GM12878 (cell line): ENCODE measurements at regions not wholly inside any gene's neighbourhood (a gene's known extent, or its start where the extent isn't known, plus 50 kb on each side); places are given as distances from the start of the nearest gene placed in this dataset.

Experiments used
- ATAC-seq: fragments of 200-7000 bp; cut with Tn5 transposase; 3 replicates; pipeline ENCODE4 v1.9.1; 2020; ENCODE audit warnings: mild to moderate bottlenecking, moderate library complexity
- BruUV-seq: library from RNA; stranded (reverse); fragments of 400-500 nt; replicated peaks from 2 replicates; lab custom pipeline; 2021; lab: Mats Ljungman, UMichigan
- CTCF ChIA-PET: fragments of 300-600 bp; sonication (Branson Sonifier 250); formaldehyde crosslinking; extraction: SDS; loops from one replicate; lab custom pipeline; 2021; ENCODE audit warnings: inconsistent platforms; lab: Yijun Ruan, JAX
- POLR2A ChIA-PET: fragments of 350-600 bp; formaldehyde crosslinking; extraction: SDS; loops from one replicate; lab custom pipeline; 2021; ENCODE audit warnings: inconsistent platforms; lab: Charles Lee
- RAD21 ChIA-PET: fragments of 300-600 bp; sonication (Branson Sonifier 250); formaldehyde crosslinking; loops from one replicate; lab custom pipeline; 2023; ENCODE audit warnings: antibody characterized with exemption; ENCODE audit not compliant: unreplicated experiment; lab: Charles Lee
- SMC1A ChIA-PET: fragments of 300-600 bp; sonication (Branson Sonifier 250); formaldehyde crosslinking; loops from one replicate; lab custom pipeline; 2023; ENCODE audit not compliant: unreplicated experiment, uncharacterized antibody; lab: Charles Lee
- DNase-seq: peaks from one replicate; pipeline ENCODE4 v3.0.0-alpha.2; 2011; ENCODE audit warnings: low read depth, low spot score
- FAIRE-seq: peaks from 3 replicates; lab custom pipeline; 2011; peaks lifted over from hg19 to GRCh38; lab: Jason Lieb, UNC
- H2AFZ ChIP-seq: 2 replicates; pipeline ENCODE4 v1.6.0; 2011; ENCODE audit warnings: low read depth, low read length, control low read depth; ENCODE audit not compliant: control insufficient read depth
- H3K27ac ChIP-seq: 2 replicates; pipeline ENCODE4 v1.5.1; 2011; ENCODE audit warnings: control low read depth; ENCODE audit not compliant: control insufficient read depth, insufficient read depth
- H3K27me3 ChIP-seq, 2 experiments: replicated peaks in 1 of 2; 2 replicates each; pipeline versions ENCODE4 v1.6.0 to v1.6.1; 2011; ENCODE audit warnings: low read length in 1 of 2; ENCODE audit not compliant: control insufficient read depth in 2 of 2, insufficient read depth in 2 of 2
- H3K36me3 ChIP-seq, 2 experiments: 2 replicates each; pipeline ENCODE4 v1.5.1; 2011; ENCODE audit warnings: low read length in 1 of 2; ENCODE audit not compliant: control insufficient read depth in 2 of 2, insufficient read depth in 2 of 2
- H3K4me1 ChIP-seq: 2 replicates; pipeline ENCODE4 v1.6.1; 2011; ENCODE audit warnings: mild to moderate bottlenecking, low read length, moderate library complexity, mixed read lengths; ENCODE audit not compliant: control insufficient read depth, insufficient read depth
- H3K4me2 ChIP-seq: 2 replicates; pipeline ENCODE4 v1.6.0; 2011; ENCODE audit warnings: control low read depth; ENCODE audit not compliant: control insufficient read depth, insufficient read depth
- H3K4me3 ChIP-seq: fragments of 200-600 bp; sonication (generic); 2 replicates; pipeline ENCODE4 v1.5.1; 2016
- H3K79me2 ChIP-seq: 2 replicates; pipeline ENCODE4 v1.6.0; 2011; ENCODE audit warnings: low read length; ENCODE audit not compliant: control insufficient read depth, insufficient read depth
- H3K9ac ChIP-seq: 2 replicates; pipeline ENCODE4 v1.8.0; 2011; ENCODE audit warnings: low read length, control low read depth, mixed read lengths; ENCODE audit not compliant: control insufficient read depth, insufficient read depth
- H3K9me3 ChIP-seq: replicated peaks from 3 replicates; pipeline ENCODE4 v1.5.1; 2011; ENCODE audit warnings: mild to moderate bottlenecking, low read length; ENCODE audit not compliant: control insufficient read depth, insufficient read depth
- H4K20me1 ChIP-seq: 2 replicates; pipeline ENCODE4 v1.6.0; 2011; ENCODE audit not compliant: control insufficient read depth, insufficient read depth
- ESRRA ChIP-seq: IDR thresholded peaks from 2 replicates; pipeline ENCODE4 v1.6.1; 2012; ENCODE audit warnings: mild to moderate bottlenecking, low read length, improper control_type of control experiment
- RB1 ChIP-seq: fragments of 450-650 bp; formaldehyde crosslinking; IDR thresholded peaks from 2 replicates; pipeline ENCODE4 v1.6.1; 2017; ENCODE audit warnings: mild to moderate bottlenecking, borderline replicate concordance
- WGBS: methylation state at CpG from one replicate; pipeline ENCODE4 v1.1.6; 2016; ENCODE audit warnings: low lambda C conversion rate; ENCODE audit not compliant: insufficient replicate concordance, insufficient coverage; ENCODE audit errors: missing lambda C conversion rate; 5-methylcytosine and 5-hydroxymethylcytosine counted together
- in situ Hi-C: fragments of 300-500 bp; cut with MboI; formaldehyde crosslinking; loops from 9 replicates; pipeline ENCODE4 v1.14.3; 2018; ENCODE audit warnings: mixed read lengths
- intact Hi-C: fragments of 100-400 bp; cut with micrococcal nuclease; formaldehyde crosslinking; loops from one replicate; pipeline ENCODE4 v1.14.2; 2022; ENCODE audit not compliant: unreplicated experiment
- TF ChIP-seq, protein P1 (sequence below): fragments of 450-650 bp; IDR thresholded peaks from 2 replicates; pipeline ENCODE4 v1.6.1; 2017; ENCODE audit warnings: borderline replicate concordance
- TF ChIP-seq, protein P2 (sequence below): IDR thresholded peaks from 2 replicates; pipeline ENCODE4 v1.6.1; 2012; ENCODE audit warnings: mild to moderate bottlenecking, low read depth, low read length
- TF ChIP-seq, protein P3 (sequence below): fragments of 150-350 bp; IDR thresholded peaks from 2 replicates; pipeline ENCODE4 v1.6.1; 2014; ENCODE audit warnings: mild to moderate bottlenecking, low read depth, low read length

DNA sequence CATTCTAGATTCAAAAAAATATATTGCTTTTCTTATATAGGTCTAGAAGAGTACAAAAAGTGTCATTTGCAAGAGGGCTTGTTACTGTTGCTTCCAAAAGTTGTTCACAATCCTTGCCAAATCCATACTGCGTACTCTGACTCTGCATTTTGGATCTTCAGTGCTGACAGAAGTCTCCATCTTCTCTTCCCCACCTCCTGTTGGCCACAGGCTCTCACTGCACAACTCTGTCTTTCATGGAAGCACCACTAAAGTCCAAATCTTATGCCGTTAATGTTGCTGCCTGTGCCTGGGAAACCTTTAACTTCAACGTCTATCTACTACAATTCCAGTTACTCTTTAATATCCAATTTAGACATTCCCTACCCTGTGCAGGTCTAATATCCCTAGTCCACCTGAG is 419.9 kb downstream of the NR2F2 start:
- intact Hi-C loops (no loop called here), in situ Hi-C loops (no loop called here)
- H3K27me3 ChIP-seq, result no peaks in the 10 kb centered on the region
- no peaks in the 10 kb centered on the region for H3K9me3 ChIP-seq
- H4K20me1 ChIP-seq, result no peaks in the 10 kb centered on the region
- WGBS, result 26% methylated on average over 3 of the region's 3 CpGs
- ChIA-PET CTCF (no interaction called here), RAD21 (no interaction called here), SMC1A (no interaction called here)
- FAIRE-seq, result no peak
- H3K36me3 ChIP-seq, result no peaks in the 10 kb centered on the region
- no peak overlapping the region for H3K4me2 ChIP-seq
- H3K79me2 ChIP-seq, result no peaks in the 10 kb centered on the region
- H3K9ac ChIP-seq, result no peak overlapping the region
- BruUV-seq, result no TSS peak
- ATAC-seq, result no peak
- H3K27ac ChIP-seq, result no peak overlapping the region
- H3K4me1 ChIP-seq, result no peaks in the 10 kb centered on the region
- H2AFZ ChIP-seq, result no peak overlapping the region
- no peak overlapping the region for H3K4me3 ChIP-seq
- DNase-seq, result no peak
- TF ChIP-seq, protein P1, sequence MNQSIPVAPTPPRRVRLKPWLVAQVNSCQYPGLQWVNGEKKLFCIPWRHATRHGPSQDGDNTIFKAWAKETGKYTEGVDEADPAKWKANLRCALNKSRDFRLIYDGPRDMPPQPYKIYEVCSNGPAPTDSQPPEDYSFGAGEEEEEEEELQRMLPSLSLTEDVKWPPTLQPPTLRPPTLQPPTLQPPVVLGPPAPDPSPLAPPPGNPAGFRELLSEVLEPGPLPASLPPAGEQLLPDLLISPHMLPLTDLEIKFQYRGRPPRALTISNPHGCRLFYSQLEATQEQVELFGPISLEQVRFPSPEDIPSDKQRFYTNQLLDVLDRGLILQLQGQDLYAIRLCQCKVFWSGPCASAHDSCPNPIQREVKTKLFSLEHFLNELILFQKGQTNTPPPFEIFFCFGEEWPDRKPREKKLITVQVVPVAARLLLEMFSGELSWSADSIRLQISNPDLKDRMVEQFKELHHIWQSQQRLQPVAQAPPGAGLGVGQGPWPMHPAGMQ, result no peak
- TF ChIP-seq, protein P2, sequence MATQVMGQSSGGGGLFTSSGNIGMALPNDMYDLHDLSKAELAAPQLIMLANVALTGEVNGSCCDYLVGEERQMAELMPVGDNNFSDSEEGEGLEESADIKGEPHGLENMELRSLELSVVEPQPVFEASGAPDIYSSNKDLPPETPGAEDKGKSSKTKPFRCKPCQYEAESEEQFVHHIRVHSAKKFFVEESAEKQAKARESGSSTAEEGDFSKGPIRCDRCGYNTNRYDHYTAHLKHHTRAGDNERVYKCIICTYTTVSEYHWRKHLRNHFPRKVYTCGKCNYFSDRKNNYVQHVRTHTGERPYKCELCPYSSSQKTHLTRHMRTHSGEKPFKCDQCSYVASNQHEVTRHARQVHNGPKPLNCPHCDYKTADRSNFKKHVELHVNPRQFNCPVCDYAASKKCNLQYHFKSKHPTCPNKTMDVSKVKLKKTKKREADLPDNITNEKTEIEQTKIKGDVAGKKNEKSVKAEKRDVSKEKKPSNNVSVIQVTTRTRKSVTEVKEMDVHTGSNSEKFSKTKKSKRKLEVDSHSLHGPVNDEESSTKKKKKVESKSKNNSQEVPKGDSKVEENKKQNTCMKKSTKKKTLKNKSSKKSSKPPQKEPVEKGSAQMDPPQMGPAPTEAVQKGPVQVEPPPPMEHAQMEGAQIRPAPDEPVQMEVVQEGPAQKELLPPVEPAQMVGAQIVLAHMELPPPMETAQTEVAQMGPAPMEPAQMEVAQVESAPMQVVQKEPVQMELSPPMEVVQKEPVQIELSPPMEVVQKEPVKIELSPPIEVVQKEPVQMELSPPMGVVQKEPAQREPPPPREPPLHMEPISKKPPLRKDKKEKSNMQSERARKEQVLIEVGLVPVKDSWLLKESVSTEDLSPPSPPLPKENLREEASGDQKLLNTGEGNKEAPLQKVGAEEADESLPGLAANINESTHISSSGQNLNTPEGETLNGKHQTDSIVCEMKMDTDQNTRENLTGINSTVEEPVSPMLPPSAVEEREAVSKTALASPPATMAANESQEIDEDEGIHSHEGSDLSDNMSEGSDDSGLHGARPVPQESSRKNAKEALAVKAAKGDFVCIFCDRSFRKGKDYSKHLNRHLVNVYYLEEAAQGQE, result no peak
- TF ChIP-seq, protein P3, sequence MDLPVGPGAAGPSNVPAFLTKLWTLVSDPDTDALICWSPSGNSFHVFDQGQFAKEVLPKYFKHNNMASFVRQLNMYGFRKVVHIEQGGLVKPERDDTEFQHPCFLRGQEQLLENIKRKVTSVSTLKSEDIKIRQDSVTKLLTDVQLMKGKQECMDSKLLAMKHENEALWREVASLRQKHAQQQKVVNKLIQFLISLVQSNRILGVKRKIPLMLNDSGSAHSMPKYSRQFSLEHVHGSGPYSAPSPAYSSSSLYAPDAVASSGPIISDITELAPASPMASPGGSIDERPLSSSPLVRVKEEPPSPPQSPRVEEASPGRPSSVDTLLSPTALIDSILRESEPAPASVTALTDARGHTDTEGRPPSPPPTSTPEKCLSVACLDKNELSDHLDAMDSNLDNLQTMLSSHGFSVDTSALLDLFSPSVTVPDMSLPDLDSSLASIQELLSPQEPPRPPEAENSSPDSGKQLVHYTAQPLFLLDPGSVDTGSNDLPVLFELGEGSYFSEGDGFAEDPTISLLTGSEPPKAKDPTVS, result no peak
- no peak for TF ChIP-seq ESRRA
- no peak for TF ChIP-seq RB1
- TF ChIP-seq, all 136 proteins: peak for 0
- POLR2A ChIA-PET, result no interaction called here
